ENCODE measurements at regions not wholly inside any gene's neighbourhood (a gene's known extent, or its start where the extent isn't known, plus 50 kb on each side); places are given as distances from the start of the nearest gene placed in this dataset.

- no peak overlapping the region for H3K4me3 ChIP-seq (ENCODE audit: low read length)
- TF ChIP-seq CTCF (conservative IDR thresholded peaks at IDR 0.05; ENCODE audit: low read depth, low read length): no peak
- no peak for DNase-seq (ENCODE audit: low read depth)
Observed at GRCh38 chr4:120232050-120232449, 165.4 kb upstream of the MAD2L1 start.

GRCh38 chr4:120228086-120228485 lies 161.4 kb upstream of the MAD2L1 start:
- H3K4me3 ChIP-seq (ENCODE audit: low read length): no peak overlapping the region
- TF ChIP-seq CTCF (conservative IDR thresholded peaks at IDR 0.05; ENCODE audit: low read depth, low read length): no peak
- no peak for DNase-seq (ENCODE audit: low read depth)

- no peak overlapping the region for H3K4me3 ChIP-seq (ENCODE audit: low read length)
- no peak for TF ChIP-seq CTCF (conservative IDR thresholded peaks at IDR 0.05; ENCODE audit: low read depth, low read length)
- DNase-seq (ENCODE audit: low read depth): no peak
Observed at GRCh38 chr4:120227554-120227953, 160.9 kb upstream of the MAD2L1 start.

- no peak overlapping the region for H3K4me3 ChIP-seq (ENCODE audit: low read length)
- TF ChIP-seq CTCF (conservative IDR thresholded peaks at IDR 0.05; ENCODE audit: low read depth, low read length): no peak
- DNase-seq (ENCODE audit: low read depth): no peak
Observed at GRCh38 chr4:120225527-120225926, 158.9 kb upstream of the MAD2L1 start.

- H3K4me3 ChIP-seq (ENCODE audit: low read length): no peak overlapping the region
- no peak for TF ChIP-seq CTCF (conservative IDR thresholded peaks at IDR 0.05; ENCODE audit: low read depth, low read length)
- no peak for DNase-seq (ENCODE audit: low read depth)
Observed at GRCh38 chr4:120218981-120219380, 152.3 kb upstream of the MAD2L1 start.

GRCh38 chr4:120215350-120215749 lies 148.7 kb upstream of the MAD2L1 start:
- no peak for DNase-seq (ENCODE audit: low read depth)
- TF ChIP-seq CTCF (conservative IDR thresholded peaks at IDR 0.05; ENCODE audit: low read depth, low read length): no peak
- H3K4me3 ChIP-seq (ENCODE audit: low read length): no peak overlapping the region

- TF ChIP-seq CTCF (conservative IDR thresholded peaks at IDR 0.05; ENCODE audit: low read depth, low read length): no peak
- H3K4me3 ChIP-seq (ENCODE audit: low read length): no peak overlapping the region
- no peak for DNase-seq (ENCODE audit: low read depth)
Observed at GRCh38 chr4:120211408-120212015, 144.9 kb upstream of the MAD2L1 start.

All from retinal pigment epithelial cell (primary cell).